ENCODE measurements at regions not wholly inside any gene's neighbourhood (a gene's known extent, or its start where the extent isn't known, plus 50 kb on each side); places are given as distances from the start of the nearest gene placed in this dataset.

DNA sequence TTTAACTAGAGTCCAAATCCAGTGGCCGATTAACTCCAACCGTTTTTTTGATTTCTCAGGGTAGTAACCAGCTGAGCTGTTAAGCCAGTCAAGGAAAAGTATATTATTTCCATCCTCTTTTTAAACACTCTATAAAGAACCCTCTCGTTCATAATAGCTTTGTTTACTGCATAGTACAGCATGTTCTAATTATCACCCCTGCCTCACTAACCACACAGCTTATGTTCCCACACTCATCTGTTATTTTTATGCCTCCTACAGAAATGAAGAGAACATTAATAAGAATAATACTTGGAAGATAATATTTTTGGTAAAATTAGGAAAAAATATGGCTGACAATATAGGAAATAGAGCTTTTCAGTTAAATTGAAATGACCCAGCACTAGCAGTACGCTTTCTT is 2132.8 kb upstream of the CELF4 start:
- H3K4me1 ChIP-seq (ENCODE audit: control insufficient read depth, insufficient read depth, low read length) = peaks cover 5% of the 10 kb centered on the region
- H3K4me3 ChIP-seq (ENCODE audit: low read length) = no peak overlapping the region
- no peaks in the 10 kb centered on the region for H3K27me3 ChIP-seq (ENCODE audit: control insufficient read depth, insufficient read depth, low read length, poor library complexity, severe bottlenecking)
- no peaks in the 10 kb centered on the region for H3K36me3 ChIP-seq (ENCODE audit: control insufficient read depth, insufficient read depth, low read length)
- TF ChIP-seq CTCF (conservative IDR thresholded peaks at IDR 0.05) = no peak
- peaks cover 31% of the 10 kb centered on the region for H3K9me3 Mint-ChIP-seq
- WGBS, 2 experiments (ENCODE audit: insufficient coverage in 1 of 2, insufficient read length in 1 of 2) = 89 to 92% methylated on average over 3 to 4 of the region's 4 CpGs
- H3K27ac ChIP-seq (ENCODE audit: low read depth, low read length) = no peak overlapping the region
- DNase-seq = no peak
- no peak overlapping the region for H3K4me3 Mint-ChIP-seq
- H3K9me3 ChIP-seq (ENCODE audit: control insufficient read depth, low read length) = peaks cover 29% of the 10 kb centered on the region
- no peak overlapping the region for H3K27ac Mint-ChIP-seq
- peaks cover 17% of the 10 kb centered on the region for H3K36me3 Mint-ChIP-seq (ENCODE audit: low read depth)
- no peak overlapping the region for H3K9ac ChIP-seq (ENCODE audit: extremely low read depth, low read length, poor library complexity, severe bottlenecking)
- H3K27me3 Mint-ChIP-seq (ENCODE audit: insufficient read depth) = no peaks in the 10 kb centered on the region
- peaks cover 9% of the 10 kb centered on the region for H3K4me1 Mint-ChIP-seq

GRCh38 chr18:39693359-39693758 is 2127.8 kb upstream of the CELF4 start:
- peaks cover 2% of the 10 kb centered on the region for H3K36me3 Mint-ChIP-seq (ENCODE audit: low read depth)
- Histone ChIP-seq H3K4me3 (ENCODE audit: low read length) (no peak overlapping the region), H3K27ac (ENCODE audit: low read depth, low read length) (peak overlapping the region; percentile 75), H3K4me1 (ENCODE audit: control insufficient read depth, insufficient read depth, low read length) (no peaks in the 10 kb centered on the region), H3K9ac (ENCODE audit: extremely low read depth, low read length, poor library complexity, severe bottlenecking) (no peak overlapping the region), H3K36me3 (ENCODE audit: control insufficient read depth, insufficient read depth, low read length) (no peaks in the 10 kb centered on the region), H3K9me3 (ENCODE audit: control insufficient read depth, low read length) (no peaks in the 10 kb centered on the region), H3K27me3 (ENCODE audit: control insufficient read depth, insufficient read depth, low read length, poor library complexity, severe bottlenecking) (no peaks in the 10 kb centered on the region)
- no peak overlapping the region for H3K27ac Mint-ChIP-seq
- no peaks in the 10 kb centered on the region for H3K27me3 Mint-ChIP-seq (ENCODE audit: insufficient read depth)
- DNase-seq = no peak
- peaks cover 16% of the 10 kb centered on the region for H3K4me1 Mint-ChIP-seq
- WGBS, 2 experiments (ENCODE audit: insufficient coverage in 1 of 2, insufficient read length in 1 of 2) = 86% methylated on average over 1 of the region's 1 CpG; no CpG with 5 or more reads in 1 of the 2 experiments
- H3K9me3 Mint-ChIP-seq = no peaks in the 10 kb centered on the region
- no peak overlapping the region for H3K4me3 Mint-ChIP-seq
- TF ChIP-seq CTCF (conservative IDR thresholded peaks at IDR 0.05) = no peak

DNA sequence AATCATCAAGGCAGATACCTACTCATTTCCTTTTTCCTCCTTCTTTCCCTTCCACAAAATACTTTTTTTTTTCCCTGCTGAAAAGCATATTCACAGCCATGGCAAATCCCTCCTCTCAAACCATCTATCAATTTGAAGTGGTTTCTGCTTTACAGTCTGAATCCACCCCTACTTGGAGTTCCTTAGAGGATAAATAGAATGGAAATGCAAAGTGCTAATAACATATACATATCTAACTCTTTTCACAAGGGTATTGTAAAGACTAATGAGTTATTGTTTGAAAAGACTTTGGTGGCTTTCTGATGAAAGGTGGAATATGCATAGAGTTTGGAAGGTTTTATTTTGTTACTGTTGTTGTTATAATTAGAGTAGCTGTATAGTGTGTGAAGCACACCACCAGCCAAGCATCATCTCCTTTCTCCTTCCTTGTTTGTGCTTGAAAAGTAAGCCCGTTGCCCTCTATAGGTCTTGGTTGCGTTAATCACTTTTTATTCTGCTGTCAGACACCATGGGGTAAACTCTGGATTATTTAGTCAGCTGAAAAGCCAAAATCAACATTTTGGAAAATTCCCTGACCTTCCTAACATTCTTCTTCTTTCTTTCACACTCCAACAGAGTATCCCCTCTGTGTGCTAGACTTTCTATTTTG is 2126.9 kb upstream of the CELF4 start:
- H3K27me3 Mint-ChIP-seq (ENCODE audit: insufficient read depth) = no peaks in the 10 kb centered on the region
- H3K36me3 Mint-ChIP-seq (ENCODE audit: low read depth) = peaks cover 2% of the 10 kb centered on the region
- no peak for DNase-seq
- peak overlapping the region; percentile 26 for H3K4me3 Mint-ChIP-seq
- peak overlapping the region; percentile 75 for H3K27ac ChIP-seq (ENCODE audit: low read depth, low read length)
- no peak overlapping the region for H3K4me3 ChIP-seq (ENCODE audit: low read length)
- H3K36me3 ChIP-seq (ENCODE audit: control insufficient read depth, insufficient read depth, low read length) = no peaks in the 10 kb centered on the region
- H3K9me3 ChIP-seq (ENCODE audit: control insufficient read depth, low read length) = no peaks in the 10 kb centered on the region
- peaks cover 16% of the 10 kb centered on the region for H3K4me1 Mint-ChIP-seq
- 52% methylated on average over 2 of the region's 2 CpGs; no CpG with 5 or more reads in 1 of the 2 experiments for WGBS, 2 experiments (ENCODE audit: insufficient coverage in 1 of 2, insufficient read length in 1 of 2)
- TF ChIP-seq CTCF (conservative IDR thresholded peaks at IDR 0.05) = no peak
- no peaks in the 10 kb centered on the region for H3K4me1 ChIP-seq (ENCODE audit: control insufficient read depth, insufficient read depth, low read length)
- H3K27me3 ChIP-seq (ENCODE audit: control insufficient read depth, insufficient read depth, low read length, poor library complexity, severe bottlenecking) = no peaks in the 10 kb centered on the region
- no peaks in the 10 kb centered on the region for H3K9me3 Mint-ChIP-seq
- no peak overlapping the region for H3K27ac Mint-ChIP-seq
- no peak overlapping the region for H3K9ac ChIP-seq (ENCODE audit: extremely low read depth, low read length, poor library complexity, severe bottlenecking)

Data from endodermal cell (in vitro differentiated cells).